GM21529 (cell line): ENCODE measurements at regions not wholly inside any gene's neighbourhood (a gene's known extent, or its start where the extent isn't known, plus 50 kb on each side); places are given as distances from the start of the nearest gene placed in this dataset.
"Not testable (repeated sequence)": the region's sequence is repeated elsewhere in the genome, so short reads cannot be mapped to it uniquely, and the experiment has no call there.

Experiments used
- ATAC-seq: cut with Tn5 transposase; IDR thresholded peaks from one replicate; pipeline ENCODE4 v1.9.1; 2021; ENCODE audit not compliant: unreplicated experiment

DNA sequence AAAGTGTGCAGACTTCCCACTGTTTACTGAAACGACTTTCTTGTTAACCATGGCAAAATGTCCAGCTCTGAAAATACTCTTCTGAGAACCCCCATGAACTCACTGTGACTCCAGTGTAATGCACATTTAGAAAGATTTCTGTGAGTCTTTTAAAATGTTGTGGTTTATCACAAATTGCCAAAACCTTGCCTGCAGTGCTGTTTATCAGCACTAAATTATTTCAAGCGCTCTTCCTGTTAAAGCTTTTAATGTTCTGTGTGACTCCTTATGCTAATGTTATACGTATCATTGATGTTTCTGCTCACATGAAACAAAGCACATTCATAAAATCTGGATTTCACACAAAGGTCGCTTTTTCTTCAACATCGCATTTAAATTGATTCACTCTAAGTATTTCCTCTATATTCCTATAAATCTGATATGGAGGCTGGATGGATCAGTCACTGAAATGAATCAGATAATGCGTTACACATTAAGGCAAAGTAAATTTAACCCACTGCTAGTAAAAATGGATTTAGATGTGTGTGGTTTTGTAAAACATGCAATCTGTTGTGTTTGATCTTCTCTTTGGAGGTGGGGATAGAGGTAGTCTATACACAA, 521.2 kb downstream of the NYAP2 start:
- ATAC-seq, result no peak

DNA sequence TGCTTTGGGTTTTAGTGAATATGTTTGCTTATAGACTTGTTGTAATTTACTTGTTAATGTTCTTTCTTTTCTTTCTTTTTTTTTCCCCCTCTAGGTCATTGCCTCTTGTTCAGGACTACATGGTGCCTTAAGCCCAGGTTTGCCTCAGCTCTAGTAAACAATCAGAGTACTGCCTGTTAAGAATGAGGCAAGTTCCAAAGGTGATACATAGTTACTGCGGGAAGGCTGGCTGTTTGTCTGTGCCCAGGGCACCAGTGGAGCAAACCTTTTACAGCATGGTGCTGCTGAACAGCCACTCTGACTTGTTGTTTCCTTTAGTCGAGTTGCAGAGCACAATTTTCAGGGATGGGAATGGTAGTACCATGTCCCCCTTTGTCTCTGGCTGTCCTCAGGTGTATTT, 517.2 kb downstream of the NYAP2 start:
- no peak for ATAC-seq

DNA sequence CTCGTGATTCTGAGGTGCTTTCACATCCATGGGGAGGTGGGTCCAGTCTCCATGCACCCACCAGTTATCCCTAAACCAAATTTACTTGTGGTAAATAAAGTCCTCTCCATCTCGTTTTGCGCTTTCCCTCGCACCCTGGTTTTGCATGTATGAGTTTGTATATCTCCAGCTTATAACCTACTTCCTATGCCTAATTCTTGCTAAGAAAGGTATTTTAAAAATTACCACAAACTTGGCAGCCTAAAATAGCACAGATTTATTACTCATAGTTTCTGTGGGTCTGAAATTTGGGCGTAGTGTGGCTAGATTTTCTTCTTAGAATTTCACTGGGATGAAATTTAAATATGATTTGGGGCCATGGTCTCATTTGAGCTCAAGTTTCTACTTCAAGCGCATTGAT, 511.5 kb downstream of the NYAP2 start:
- ATAC-seq, result no peak

DNA sequence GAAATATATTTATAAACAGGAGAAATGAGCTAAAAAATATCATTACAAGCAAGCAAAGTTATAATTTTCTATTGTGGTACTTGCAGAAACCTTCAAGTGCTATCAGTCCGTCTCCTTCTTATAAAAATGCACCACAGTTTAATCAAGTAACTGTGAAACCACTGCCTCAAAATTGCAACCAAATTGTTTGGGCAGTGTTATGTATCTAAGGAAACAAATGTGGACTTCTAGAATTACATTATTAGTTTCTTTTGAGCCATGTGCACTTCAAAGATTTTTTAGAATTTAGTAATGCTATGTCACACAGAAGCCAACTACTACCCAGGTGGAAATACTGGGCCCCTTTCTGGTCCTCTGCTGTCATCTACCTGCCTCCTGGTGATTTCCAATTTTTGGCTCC, 495.6 kb downstream of the NYAP2 start:
- ATAC-seq, result no peak

DNA sequence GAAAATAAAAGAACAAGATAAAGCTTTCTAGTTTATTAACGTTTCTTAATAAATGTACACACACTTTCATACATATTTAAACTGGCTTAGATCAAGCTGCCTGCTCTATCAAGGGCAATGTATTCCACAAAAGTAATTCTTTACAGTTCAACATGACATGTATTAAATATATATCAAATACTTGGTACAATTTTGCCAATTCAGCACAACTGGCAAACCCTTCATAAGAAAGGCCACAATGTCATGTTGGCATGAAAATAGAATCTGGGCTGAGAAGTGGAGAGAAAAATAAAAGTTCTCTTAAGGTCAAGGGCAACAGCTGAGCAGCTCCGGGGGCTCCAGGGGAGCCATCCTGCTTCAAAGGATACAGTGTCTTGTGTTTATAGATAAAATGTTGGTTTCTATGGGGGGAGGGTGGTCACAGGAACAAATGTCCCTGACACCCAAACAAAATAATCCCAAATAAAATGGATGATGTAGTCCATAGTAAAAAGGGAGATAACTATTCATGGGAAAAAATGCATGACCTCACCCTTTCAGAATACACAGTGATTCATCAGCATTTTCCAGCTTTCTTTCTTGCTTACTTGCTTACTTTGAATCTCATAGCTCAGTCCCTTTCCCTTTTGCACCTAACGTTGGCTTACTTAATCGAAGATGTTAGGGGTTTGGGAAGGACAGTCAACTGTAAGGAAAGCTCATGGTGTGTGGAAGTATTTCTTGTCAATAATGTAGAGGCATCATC, 494.9 kb downstream of the NYAP2 start:
- ATAC-seq, result no peak

DNA sequence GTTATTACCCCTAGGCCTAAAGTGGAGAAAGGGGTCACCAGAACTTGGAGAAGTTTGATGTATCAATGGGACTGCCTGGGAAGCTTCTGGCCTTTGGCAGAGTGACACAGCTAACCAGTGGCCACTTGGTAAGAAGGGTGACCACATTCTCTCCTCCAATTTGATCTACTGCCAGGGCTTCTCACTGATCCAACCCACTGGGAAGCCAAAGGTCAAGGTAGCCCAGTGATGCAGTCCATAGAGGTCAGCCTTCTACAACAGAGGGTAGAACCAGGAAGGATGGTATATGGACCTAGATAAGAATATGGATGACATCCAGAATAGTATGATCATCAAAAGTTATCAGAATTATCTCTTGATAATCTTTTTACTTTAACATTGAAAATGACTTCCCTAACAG, 493.6 kb downstream of the NYAP2 start:
- no peak for ATAC-seq

DNA sequence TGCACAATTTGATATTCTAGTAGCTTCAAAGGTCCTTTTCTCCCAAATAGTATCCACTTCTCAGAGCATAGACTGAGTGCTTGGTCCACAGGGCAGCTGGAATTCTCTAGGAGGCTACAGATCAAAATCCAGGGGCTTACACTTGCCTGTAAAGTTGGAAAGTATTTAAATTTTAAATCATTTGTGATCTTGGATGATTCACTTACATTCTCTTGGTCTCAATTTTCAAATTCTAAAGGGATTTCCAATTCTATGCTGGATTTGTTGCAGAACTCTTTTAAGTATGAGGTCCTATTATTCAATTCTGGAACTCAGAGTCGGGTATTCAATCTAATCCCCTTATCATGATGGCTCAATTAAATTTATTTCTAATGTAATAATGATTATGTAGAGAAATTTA, 492.3 kb downstream of the NYAP2 start:
- ATAC-seq, result no peak

DNA sequence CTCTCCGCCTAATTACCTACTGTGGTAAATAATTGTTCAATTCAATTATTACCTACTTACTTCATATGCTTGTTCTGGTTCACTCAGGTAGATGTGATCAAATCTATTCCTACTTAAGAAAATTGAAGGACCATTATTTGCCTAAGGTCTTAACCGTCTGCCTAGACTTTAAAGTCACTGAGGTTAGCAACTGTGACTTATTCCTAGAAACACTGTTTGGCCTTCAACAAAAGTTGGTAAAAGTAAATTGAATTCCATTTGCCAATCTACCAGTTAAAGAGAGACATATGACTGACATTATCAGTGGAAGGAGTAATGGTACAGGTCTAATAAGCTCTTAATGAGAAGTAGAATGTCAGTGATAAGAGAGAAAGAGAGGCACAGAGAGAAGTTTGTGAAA, 491.5 kb downstream of the NYAP2 start:
- no peak for ATAC-seq

DNA sequence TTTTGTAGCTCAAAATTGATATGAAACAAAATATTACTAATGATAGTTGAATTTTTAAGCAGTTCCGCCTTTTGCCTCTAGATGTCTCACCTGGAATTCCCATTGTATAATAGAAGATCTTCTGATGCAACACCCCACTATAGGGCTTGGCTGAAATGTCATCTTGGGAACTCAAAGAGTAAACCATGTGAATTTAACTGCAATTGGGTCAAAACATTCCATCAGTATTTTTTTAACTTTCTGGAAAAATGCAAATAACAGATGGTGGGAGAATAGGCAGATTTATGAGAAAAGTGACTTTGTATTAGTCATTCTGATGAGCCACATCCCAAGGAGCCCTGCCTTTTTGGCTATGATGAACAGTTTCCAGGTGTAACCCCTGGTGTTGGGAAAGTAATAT, 489.9 kb downstream of the NYAP2 start:
- peak; percentile 96 for ATAC-seq

DNA sequence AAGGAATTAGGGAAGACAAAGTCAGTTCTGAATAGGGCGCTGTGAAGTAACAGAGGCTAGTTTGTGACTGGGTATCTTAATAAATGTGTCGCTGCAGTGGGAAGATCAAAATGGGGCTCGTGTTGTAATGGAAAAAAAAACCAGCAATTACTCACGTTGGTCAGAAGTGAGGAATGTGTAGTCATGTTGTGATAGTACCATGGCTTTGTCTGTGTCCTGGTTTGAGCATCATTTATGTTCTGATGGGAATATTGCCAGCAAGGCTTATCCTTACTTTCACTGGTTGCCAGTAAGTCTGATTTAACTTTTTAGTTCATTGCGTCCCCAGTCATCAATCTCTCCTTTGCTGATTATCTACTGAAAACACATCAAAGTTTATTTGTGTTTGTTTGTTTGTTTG, 467.6 kb downstream of the NYAP2 start:
- no peak for ATAC-seq

DNA sequence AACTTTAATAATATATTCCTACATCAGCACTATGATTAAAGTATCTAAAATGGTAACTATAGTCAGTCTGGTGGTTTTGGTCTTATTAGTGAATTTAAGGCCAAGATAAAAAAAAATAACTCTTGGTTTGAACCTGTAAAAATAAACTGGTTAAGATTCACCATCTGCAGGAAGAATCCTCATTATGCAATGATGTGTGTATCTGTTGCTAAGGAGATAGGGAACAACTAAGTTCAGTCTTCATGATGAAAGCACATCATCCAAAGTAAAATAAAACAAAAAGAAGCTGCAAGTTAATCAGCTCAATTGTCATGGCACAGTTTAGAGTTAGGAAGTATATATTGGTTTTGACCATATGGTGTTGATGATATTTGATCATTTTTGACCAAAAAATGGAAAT, 466.0 kb downstream of the NYAP2 start:
- no peak for ATAC-seq

DNA sequence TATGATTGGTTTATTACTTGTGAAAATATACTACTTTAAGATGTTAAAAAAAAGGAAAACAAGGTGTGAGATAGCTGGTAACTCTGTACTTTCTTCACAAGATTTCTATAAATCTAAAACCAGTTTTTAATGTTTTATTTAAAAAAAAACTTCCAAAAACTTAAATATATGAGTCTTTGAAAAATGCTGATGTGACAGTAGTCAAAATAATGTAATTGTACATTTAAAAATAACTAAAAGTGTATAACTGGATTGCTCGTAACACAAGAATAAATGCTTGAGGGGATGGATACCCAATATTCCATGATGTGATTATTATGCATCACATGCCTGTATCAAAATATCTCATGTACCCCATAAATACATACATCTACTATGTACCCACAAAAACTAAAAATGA, 464.9 kb downstream of the NYAP2 start:
- ATAC-seq, result no peak

DNA sequence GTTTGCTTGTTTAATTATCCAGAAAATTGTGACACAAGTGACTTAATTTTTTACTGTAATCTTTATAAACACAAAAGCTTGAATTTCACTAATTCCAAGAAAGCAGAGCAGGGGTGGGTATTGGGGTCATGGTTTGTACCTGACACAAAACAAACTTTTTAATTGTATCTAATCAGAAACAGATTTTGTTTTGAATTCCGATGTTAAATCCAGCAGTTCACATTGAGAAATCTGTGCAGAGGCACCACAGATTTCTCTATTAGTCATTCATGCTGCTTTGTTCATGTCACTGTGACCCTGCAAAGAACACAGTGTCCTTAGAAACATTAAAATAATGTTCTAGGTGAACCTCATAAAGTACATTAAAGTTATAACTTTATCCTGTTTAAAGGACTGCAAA, 443.4 kb downstream of the NYAP2 start:
- ATAC-seq, result no peak

DNA sequence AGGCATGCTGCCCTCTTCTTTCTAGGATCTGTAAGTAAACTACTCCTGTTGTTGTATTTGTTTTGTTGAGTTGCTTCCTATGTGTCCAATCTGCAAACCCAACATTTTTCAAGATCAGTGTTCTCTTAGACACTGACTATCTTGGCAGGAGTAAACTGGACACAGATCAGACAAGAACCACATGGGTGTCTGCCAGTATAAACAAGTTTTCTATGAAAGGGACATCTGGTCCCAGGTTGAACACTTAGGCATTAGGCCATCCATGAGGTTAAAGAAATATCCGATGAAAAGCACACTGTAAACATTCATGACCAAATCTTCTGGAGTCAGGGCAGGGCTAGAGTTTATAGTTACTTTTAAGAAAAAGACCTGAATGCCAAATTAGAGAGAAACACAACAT, 441.8 kb downstream of the NYAP2 start:
- no peak for ATAC-seq

DNA sequence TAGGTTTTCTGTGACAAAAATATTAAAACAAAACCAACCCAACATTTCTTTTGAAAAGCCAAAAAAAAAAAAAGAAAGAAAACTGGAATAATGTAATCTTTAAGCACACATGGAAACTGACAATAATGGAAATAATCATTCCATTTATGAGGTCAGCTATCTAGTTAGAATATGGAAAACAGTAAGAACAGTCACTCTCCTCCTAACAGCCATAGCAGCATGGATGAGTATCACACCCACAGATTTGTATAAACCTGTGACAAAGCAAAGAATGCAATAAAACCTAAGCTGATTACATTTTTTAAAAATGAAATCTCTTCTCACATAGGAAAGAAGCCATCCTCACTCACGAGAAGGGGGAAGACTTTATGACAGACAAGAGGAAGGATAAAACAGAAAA, 437.8 kb downstream of the NYAP2 start:
- no peak for ATAC-seq

DNA sequence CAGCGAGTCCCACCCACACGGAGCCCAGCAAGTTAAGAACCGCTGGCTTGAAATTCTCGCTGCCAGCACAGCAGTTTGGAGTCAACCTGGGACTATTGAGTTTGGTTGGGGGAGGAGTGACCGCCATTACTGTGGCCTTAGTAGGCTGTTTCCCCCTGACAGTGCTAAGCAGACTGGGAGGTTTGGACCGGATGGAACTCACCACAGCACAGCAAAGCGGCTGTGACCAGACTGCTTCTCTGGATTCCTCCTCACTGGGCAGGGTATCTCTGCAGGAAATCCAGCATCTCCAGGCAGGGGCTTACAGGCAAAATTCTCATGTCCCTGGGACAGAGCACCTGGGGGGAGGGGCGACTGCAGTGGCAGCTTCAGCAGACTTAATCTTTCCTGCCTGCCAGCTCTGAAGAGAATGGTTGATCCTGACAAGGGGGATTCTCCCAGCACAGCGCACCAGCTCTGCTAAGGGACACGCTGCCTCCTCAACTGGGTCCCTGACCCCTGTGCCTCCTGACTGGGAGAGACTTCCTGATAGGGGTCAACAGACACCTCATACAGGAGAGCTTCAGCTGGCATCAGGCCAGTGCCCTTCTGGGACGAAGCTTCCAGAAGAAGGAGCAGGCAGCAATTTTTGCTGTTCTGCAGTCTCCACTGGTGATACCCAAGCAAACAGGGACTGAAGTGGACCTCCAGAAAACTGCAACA, 425.4 kb downstream of the NYAP2 start:
- ATAC-seq, result no peak

DNA sequence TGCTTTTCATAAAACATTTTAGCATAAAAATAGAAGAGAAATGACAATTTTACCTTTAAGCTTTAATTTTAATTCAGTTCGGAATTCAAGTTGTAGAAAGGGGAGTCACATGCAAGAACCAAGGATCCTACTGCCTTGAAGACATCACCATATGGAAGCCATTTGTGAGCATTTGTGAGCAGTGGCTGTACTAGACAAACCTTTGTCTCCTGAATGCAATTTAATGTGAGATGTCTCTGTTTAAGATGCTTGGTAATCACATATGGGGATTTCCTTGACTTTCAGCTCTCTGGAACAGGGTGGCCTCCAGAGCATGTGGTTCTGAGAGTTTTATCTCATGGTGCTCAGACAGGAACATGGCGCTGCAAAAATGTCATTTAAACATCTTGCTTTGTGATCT, 421.8 kb downstream of the NYAP2 start:
- no peak for ATAC-seq

DNA sequence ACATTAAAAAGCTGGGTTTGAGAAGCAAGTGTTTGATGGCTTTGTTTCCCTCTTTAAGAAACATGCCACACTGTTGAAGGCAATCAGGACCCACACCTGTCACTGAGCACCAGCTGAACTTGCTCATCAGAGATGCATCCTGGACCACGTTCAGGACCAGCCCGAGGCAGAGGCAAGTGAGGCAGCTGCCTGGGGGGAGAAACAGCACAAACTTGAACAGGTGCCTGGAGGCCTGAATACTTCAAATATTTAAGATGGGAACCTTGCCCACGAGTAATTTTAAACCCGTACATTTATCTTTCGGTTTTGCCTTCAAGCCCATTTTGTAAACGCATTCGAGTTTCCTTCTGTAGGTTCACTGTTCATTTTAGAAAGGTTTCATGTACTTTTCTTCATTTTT, 421.3 kb downstream of the NYAP2 start:
- ATAC-seq, result no peak

DNA sequence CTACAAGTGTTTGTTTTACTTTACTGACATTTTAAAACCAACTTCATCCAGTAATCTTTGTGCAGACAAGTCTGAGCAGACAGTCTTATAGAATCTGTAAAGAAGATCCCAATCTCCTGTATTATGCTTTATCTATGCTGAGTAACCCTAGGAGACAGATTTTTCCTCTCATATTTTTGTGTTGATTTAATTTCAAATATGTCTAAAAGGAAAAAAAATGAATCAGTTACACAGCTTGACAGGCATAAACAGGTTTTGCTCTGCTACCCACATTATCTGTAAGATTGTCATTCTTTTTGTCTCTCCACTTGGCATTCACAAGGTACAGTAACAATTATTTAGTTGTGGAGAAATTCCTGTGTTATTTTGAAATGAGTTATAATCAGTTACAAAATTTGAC, 415.0 kb downstream of the NYAP2 start:
- ATAC-seq, result no peak

DNA sequence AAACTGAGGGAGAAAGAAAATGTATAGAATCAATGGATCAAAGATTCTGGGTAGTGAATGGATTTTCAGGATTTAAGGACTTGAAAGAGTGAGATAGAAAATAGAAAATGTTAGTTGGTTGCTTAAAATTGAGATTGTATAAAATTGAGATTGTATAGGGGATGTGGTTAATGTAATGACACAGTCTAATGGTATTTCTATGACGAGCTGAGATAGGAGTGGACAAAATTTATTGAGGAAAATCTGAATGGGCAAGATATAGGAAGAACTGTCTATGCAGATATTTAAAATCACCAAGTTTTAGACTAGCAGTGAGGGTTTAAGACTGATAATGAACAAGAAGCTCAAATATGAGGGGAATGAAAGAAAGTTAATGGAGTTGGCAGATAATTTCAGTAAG, 406.6 kb downstream of the NYAP2 start:
- ATAC-seq, result no peak

DNA sequence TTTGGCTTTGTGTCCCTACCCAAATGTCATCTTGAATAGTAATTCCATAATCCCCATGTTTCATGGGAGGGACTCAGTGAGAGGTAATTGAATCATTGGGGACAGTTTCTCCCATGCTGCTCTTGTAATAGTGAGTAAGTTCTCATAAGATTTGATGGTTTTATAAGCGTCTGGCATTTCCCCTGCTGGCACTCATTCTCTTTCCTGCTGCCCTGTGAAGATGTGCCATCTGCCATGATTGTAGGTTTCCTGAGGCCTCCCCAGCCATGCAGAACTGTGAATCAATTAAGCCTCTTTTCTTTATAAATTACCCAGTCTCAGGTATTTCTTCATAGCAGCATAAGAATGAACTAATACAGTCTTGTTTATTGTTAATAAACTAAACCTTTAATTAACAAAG, 402.6 kb downstream of the NYAP2 start:
- ATAC-seq, result not testable (repeated sequence)

DNA sequence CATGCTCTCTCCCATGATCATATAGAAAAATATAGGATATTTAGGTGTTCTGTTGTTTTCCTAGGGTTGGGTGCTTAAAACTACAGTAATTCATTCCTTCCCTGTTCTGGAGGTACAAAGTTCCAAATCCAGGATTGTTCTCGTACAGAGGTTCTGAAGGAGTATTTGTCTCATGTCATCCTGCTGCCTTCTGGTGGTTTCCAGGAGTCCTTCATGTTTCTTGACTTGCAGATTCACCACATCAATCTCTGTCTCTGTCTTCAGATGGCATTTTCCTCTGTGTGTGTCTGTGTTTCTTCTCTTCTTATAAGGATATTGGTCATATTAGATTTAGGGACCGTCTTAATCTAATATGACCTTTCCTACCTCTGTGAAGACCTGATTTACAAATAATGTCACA, 397.9 kb downstream of the NYAP2 start:
- ATAC-seq, result no peak
